B cell (primary cell): ENCODE measurements at regions not wholly inside any gene's neighbourhood (a gene's known extent, or its start where the extent isn't known, plus 50 kb on each side); places are given as distances from the start of the nearest gene placed in this dataset.

Experiments
- ATAC-seq: fragments of 200-7000 bp; cut with Tn5 transposase; one replicate; pipeline ENCODE4 v1.10.0; 2021; ENCODE audit warnings: low read depth, mild to moderate bottlenecking, moderate number of reproducible peaks, moderate library complexity
- CTCF ChIA-PET: fragments of 350-600 bp; sonication (Branson Sonifier 250); formaldehyde crosslinking; loops from one replicate; lab custom pipeline; 2021; ENCODE audit warnings: antibody characterized with exemption, inconsistent platforms; lab: Charles Lee
- POLR2A ChIA-PET: fragments of 350-600 bp; sonication (Branson Sonifier 250); formaldehyde crosslinking; loops from one replicate; lab custom pipeline; 2021; ENCODE audit warnings: antibody characterized with exemption; lab: Charles Lee
- DNase-seq: peaks from one replicate; pipeline ENCODE4 v3.0.0; 2013
- H2AFZ ChIP-seq: 2 replicates; pipeline ENCODE4 v1.6.1; 2012; ENCODE audit warnings: mild to moderate bottlenecking, low read depth, low read length; ENCODE audit not compliant: insufficient read depth, poor library complexity, severe bottlenecking
- H3K27ac ChIP-seq, 2 donors: 1 replicate in 1 of 2; 2 replicates in 1 of 2; pipeline ENCODE4 v1.5.1; 2012 to 2013; ENCODE audit warnings: low read length in 2 of 2, mild to moderate bottlenecking in 2 of 2, moderate library complexity in 1 of 2
- H3K27me3 ChIP-seq, 4 experiments: fragments of 200-600 bp in 1 of 4; sonication (generic) in 1 of 4; replicated peaks in 1 of 4; 1 replicate in 2 of 4; 2 replicates in 2 of 4; pipeline versions ENCODE4 v1.6.1 to v1.7.0; 2013 to 2016; ENCODE audit warnings: low read length in 3 of 4, mild to moderate bottlenecking in 2 of 4, mixed read lengths in 1 of 4, moderate library complexity in 1 of 4; ENCODE audit not compliant: insufficient read depth in 4 of 4, control insufficient read depth in 3 of 4; ENCODE audit errors: control extremely low read depth in 1 of 4
- H3K36me3 ChIP-seq, 2 experiments: replicated peaks in 1 of 2; 1 replicate in 1 of 2; 2 replicates in 1 of 2; pipeline versions ENCODE4 v1.6.1 to v1.7.1; 2013; ENCODE audit warnings: low read length in 1 of 2; ENCODE audit not compliant: insufficient read depth in 2 of 2, control insufficient read depth in 1 of 2; ENCODE audit errors: control extremely low read depth in 1 of 2, extremely low read depth in 1 of 2
- H3K4me1 ChIP-seq, 2 donors: fragments of 200-600 bp in 1 of 2; sonication (generic) in 1 of 2; 1 replicate in 1 of 2; 2 replicates in 1 of 2; pipeline versions ENCODE4 v1.5.1 to v1.6.1; 2013 to 2017; ENCODE audit warnings: low read length in 2 of 2; ENCODE audit not compliant: control insufficient read depth in 2 of 2, insufficient read depth in 2 of 2
- H3K4me2 ChIP-seq: replicated peaks from 2 replicates; pipeline ENCODE3; 2012; ENCODE audit warnings: mild to moderate bottlenecking, low read depth, low read length; ENCODE audit not compliant: poor library complexity, severe bottlenecking
- H3K4me3 ChIP-seq, 5 experiments: fragments of 200-600 bp in 1 of 5; sonication (generic) in 1 of 5; 1 replicate in 3 of 5; 2 replicates in 2 of 5; pipeline versions ENCODE4 v1.5.1 to v1.7.0; 2011 to 2016; ENCODE audit warnings: low read length in 4 of 5, mild to moderate bottlenecking in 4 of 5, low read depth in 2 of 5, control low read depth in 1 of 5, moderate library complexity in 1 of 5; ENCODE audit not compliant: insufficient read depth in 1 of 5; ENCODE audit errors: control extremely low read depth in 1 of 5, extremely low read depth in 1 of 5
- H3K79me2 ChIP-seq: fragments of 200-600 bp; sonication (generic); one replicate; pipeline ENCODE4 v1.6.0; 2016; ENCODE audit warnings: low read length; ENCODE audit not compliant: control insufficient read depth, insufficient read depth
- H3K9ac ChIP-seq: fragments of 200-600 bp; sonication (generic); 2 replicates; pipeline ENCODE4 v1.6.1; 2017; ENCODE audit warnings: mild to moderate bottlenecking, low read length, moderate library complexity
- H3K9me3 ChIP-seq, 3 donors: one replicate each; pipeline versions ENCODE4 v1.6.1 to v1.7.1; 2013; ENCODE audit warnings: low read length in 2 of 3; ENCODE audit not compliant: control insufficient read depth in 2 of 3, insufficient read depth in 1 of 3; ENCODE audit errors: control extremely low read depth in 1 of 3
- H4K20me1 ChIP-seq: 2 replicates; pipeline ENCODE4 v1.6.0; 2012; ENCODE audit warnings: mild to moderate bottlenecking, low read length; ENCODE audit not compliant: insufficient read depth, control insufficient read depth, poor library complexity, severe bottlenecking
- H3K27ac Mint-ChIP-seq: one replicate; pipeline ENCODE4 v1.8.0; 2021; ENCODE audit warnings: mixed read lengths
- H3K27me3 Mint-ChIP-seq: one replicate; pipeline ENCODE4 v1.8.0; 2021; ENCODE audit warnings: mixed read lengths
- H3K4me1 Mint-ChIP-seq: one replicate; pipeline ENCODE4 v1.8.0; 2021; ENCODE audit warnings: mixed read lengths
- H3K4me3 Mint-ChIP-seq: one replicate; pipeline ENCODE4 v1.8.0; 2021; ENCODE audit warnings: mixed read lengths
- H3K9me3 Mint-ChIP-seq: one replicate; pipeline ENCODE4 v1.8.0; 2022; ENCODE audit warnings: mixed read lengths; ENCODE audit not compliant: insufficient read depth
- EZH2 ChIP-seq: IDR thresholded peaks from 2 replicates; pipeline ENCODE4 v1.6.1; 2012; ENCODE audit warnings: borderline replicate concordance, low read depth, mild to moderate bottlenecking, moderate library complexity, low read length; ENCODE audit not compliant: insufficient read depth, poor library complexity, severe bottlenecking
- WGBS: methylation state at CpG from one replicate; pipeline ENCODE4 v1.1.5; 2013; ENCODE audit warnings: missing lambda C conversion rate; ENCODE audit not compliant: insufficient coverage; 5-methylcytosine and 5-hydroxymethylcytosine counted together
- intact Hi-C: fragments of 100-400 bp; cut with micrococcal nuclease; formaldehyde crosslinking; loops from one replicate; pipeline ENCODE4 v1.10.0; 2022
- TF ChIP-seq, protein P1 (sequence below): fragments of 200-600 bp; IDR thresholded peaks from one replicate; pipeline ENCODE4 v1.8.0; 2022; ENCODE audit warnings: antibody characterized with exemption, mild to moderate bottlenecking

DNA sequence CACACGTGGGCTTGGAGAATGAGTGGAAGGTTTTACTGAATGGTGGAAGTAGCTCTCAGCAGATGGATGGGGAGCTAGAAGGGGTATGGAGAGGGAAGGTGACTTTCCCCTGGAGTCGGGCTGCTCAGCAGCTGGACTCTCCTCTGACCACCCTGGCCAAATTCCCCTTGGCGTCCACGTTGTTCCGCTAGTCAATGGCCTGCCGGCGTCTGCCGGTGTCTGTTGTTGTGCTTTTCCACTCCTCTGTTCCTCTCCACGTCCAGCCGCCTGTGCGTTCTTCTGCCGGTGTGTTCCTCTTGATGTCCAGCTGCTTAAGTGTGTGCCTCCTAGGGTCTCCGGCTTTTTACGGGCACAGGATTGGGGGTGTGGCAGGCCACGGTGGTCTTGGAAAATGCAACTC is 203.5 kb downstream of the MYRFL start:
- H4K20me1 ChIP-seq, result no peaks in the 10 kb centered on the region
- no peaks in the 10 kb centered on the region for H3K9me3 Mint-ChIP-seq
- CTCF ChIA-PET, result no interaction called here
- intact Hi-C loops, result no loop called here
- H3K9ac ChIP-seq, result no peak overlapping the region
- TF ChIP-seq, protein P1, sequence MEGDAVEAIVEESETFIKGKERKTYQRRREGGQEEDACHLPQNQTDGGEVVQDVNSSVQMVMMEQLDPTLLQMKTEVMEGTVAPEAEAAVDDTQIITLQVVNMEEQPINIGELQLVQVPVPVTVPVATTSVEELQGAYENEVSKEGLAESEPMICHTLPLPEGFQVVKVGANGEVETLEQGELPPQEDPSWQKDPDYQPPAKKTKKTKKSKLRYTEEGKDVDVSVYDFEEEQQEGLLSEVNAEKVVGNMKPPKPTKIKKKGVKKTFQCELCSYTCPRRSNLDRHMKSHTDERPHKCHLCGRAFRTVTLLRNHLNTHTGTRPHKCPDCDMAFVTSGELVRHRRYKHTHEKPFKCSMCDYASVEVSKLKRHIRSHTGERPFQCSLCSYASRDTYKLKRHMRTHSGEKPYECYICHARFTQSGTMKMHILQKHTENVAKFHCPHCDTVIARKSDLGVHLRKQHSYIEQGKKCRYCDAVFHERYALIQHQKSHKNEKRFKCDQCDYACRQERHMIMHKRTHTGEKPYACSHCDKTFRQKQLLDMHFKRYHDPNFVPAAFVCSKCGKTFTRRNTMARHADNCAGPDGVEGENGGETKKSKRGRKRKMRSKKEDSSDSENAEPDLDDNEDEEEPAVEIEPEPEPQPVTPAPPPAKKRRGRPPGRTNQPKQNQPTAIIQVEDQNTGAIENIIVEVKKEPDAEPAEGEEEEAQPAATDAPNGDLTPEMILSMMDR, result no peak
- TF ChIP-seq EZH2, result no peak
- peaks cover 0 to 6% (median 0%) of the 10 kb centered on the region in 3 donors for H3K9me3 ChIP-seq
- no peak for ATAC-seq
- no peaks in the 10 kb centered on the region for H3K4me1 Mint-ChIP-seq
- H3K27ac ChIP-seq, result no peak overlapping the region
- no peaks in the 10 kb centered on the region for H3K36me3 ChIP-seq
- no peaks in the 10 kb centered on the region for H3K79me2 ChIP-seq
- peaks cover 0 to 2% (median 0%) of the 10 kb centered on the region in 4 experiments for H3K27me3 ChIP-seq
- H3K27me3 Mint-ChIP-seq, result no peaks in the 10 kb centered on the region
- no peaks in the 10 kb centered on the region for H3K4me1 ChIP-seq
- POLR2A ChIA-PET, result no interaction called here
- no peak overlapping the region for H2AFZ ChIP-seq
- WGBS, result 93% methylated on average over 15 of the region's 15 CpGs
- H3K4me3 Mint-ChIP-seq, result no peak overlapping the region
- DNase-seq, result no peak
- H3K4me3 ChIP-seq, result no peak overlapping the region
- H3K4me2 ChIP-seq, result no peak overlapping the region
- no peak overlapping the region for H3K27ac Mint-ChIP-seq

DNA sequence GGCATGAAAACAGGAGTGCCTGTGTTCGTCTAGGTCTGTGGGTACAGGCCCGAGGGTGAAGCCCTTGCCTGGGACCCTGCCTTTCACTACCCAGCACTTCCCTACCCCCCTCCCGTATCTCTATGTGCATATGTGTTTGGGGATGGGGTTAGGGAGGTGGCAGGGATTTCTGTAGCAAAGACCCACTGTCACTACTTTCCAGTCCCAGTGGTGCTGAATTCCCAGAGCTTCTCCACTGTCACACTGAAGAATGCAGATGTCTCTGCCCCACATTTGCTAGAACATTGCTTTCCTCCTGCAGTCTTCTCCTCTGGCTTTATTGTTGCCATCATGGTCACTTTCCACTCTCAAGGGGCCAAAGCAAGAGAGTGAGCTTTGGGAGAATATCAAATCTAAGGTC is 203.9 kb downstream of the MYRFL start:
- H3K27ac ChIP-seq, result no peak overlapping the region
- DNase-seq (no peak), ATAC-seq (no peak)
- Mint-ChIP-seq H3K27ac (no peak overlapping the region), H3K4me1 (no peaks in the 10 kb centered on the region), H3K9me3 (no peaks in the 10 kb centered on the region), H3K4me3 (no peak overlapping the region), H3K27me3 (no peaks in the 10 kb centered on the region)
- no peak for TF ChIP-seq EZH2
- TF ChIP-seq, protein P1, result no peak
- no peaks in the 10 kb centered on the region for H3K79me2 ChIP-seq
- no peaks in the 10 kb centered on the region for H3K4me1 ChIP-seq
- no peaks in the 10 kb centered on the region for H4K20me1 ChIP-seq
- H3K4me2 ChIP-seq, result no peak overlapping the region
- WGBS, result 100% methylated on average over 1 of the region's 3 CpGs
- POLR2A ChIA-PET, result no interaction called here
- intact Hi-C loops, result no loop called here
- H3K4me3 ChIP-seq, result no peak overlapping the region
- H3K9me3 ChIP-seq, result peaks cover 0 to 6% (median 0%) of the 10 kb centered on the region in 3 donors
- H3K27me3 ChIP-seq, result peaks cover 0 to 2% (median 0%) of the 10 kb centered on the region in 4 experiments
- CTCF ChIA-PET, result no interaction called here
- H3K9ac ChIP-seq, result no peak overlapping the region
- no peaks in the 10 kb centered on the region for H3K36me3 ChIP-seq
- no peak overlapping the region for H2AFZ ChIP-seq
